IPS DF 4.7 (cell line): ENCODE measurements at regions not wholly inside any gene's neighbourhood (a gene's known extent, or its start where the extent isn't known, plus 50 kb on each side); places are given as distances from the start of the nearest gene placed in this dataset.
"Not testable (repeated sequence)": the region's sequence is repeated elsewhere in the genome, so short reads cannot be mapped to it uniquely, and the experiment has no call there.

Experiments
- DNase-seq: peaks from one replicate; pipeline ENCODE4 v3.0.0-alpha.2; 2013; ENCODE audit warnings: low spot score; ENCODE audit errors: extremely low read depth

DNA sequence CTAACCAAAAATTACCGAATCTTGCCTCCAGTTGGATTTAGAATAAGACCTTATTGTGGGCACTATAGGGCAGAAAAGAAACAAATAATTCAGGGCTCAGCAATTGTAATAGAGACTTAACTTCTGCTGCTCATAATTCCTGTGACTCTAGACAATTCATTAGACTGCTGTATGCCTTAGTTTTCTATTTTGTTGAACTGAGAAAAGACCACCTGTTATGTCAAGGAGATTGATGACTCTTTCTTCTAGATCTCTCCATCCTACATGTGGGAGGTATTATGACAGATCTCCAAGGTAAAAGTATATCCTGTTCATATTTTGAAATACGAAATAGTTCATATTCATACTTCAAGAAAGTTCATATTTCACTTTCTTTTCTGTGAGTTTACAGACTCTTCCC, 605.1 kb downstream of the PSAT1 start:
- no peak for DNase-seq

DNA sequence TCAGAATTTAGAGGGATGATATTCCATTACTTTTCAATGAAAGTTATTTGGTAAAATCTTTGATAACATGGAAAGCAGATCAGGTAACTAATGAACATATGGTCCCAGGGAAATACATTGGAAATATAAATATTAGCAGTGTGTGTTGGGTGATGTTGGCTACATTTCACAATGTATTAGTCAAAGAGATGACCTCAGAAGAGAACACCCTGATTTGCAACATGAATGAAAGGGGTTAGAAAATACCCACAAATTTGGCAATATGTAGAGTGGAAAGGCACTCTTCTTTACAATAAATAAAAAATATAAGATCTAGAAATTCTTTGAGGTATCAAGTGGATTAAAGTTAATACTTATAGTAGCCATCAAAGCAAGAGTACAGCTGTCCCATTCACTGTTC, 606.7 kb downstream of the PSAT1 start:
- no peak for DNase-seq

DNA sequence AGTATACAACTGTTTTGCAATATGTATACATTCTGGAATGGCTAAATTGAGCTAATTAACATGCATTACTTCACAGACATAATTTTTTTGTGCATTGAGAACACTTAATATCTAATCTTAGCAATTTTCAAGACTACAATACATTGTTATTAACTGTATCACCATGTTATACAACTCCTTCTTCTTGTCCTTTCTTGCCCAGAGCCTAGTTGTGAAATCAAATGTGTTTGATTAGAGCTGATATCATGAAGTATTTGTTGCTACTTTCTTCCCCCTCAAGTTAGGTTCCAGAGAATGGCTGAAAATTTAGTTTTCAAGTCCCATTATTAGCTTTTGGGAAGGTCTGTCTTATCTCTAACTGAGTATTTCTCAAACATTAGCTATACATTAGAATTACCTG, 607.8 kb downstream of the PSAT1 start:
- DNase-seq = no peak

DNA sequence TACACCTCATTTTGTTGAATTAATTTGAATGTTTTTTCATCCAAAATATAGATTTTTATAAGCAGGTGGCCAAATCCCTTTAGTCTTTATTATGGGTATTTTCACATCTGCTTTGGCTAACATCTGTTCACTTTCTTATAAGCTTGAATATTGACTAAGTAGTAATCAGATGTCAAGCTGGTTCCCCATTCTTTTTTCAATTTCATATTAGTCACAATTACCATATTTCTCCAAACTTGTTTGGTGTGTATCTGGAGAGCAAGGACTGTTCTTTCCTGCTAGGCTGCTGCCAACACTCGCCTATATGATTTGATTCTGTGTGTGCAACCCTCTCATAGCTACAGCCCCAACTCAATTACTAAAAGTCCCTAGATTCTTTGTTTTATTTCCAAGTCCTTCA, 608.5 kb downstream of the PSAT1 start:
- DNase-seq = no peak

- no peak for DNase-seq
Measured at GRCh38 chr9:78905986-78906755, 609.2 kb downstream of the PSAT1 start.

DNA sequence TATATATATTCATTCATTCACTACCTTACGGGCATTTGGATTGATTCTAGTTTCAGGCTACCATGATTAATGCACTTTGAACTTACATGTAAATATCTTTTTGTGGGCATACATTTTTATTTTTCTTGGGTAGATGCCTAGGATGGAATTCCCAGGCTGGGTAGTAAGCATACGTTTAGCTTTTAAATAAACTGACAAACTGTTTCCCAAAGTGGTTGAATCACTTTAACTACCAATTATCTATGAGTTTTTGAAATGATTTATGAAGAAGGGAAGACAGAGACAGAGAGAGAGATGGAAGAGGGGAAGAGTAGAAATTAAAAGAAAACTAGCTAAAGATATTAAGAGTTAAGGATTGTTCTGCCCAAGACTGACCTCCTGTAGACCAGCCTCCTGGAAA, 612.6 kb downstream of the PSAT1 start:
- no peak for DNase-seq

DNA sequence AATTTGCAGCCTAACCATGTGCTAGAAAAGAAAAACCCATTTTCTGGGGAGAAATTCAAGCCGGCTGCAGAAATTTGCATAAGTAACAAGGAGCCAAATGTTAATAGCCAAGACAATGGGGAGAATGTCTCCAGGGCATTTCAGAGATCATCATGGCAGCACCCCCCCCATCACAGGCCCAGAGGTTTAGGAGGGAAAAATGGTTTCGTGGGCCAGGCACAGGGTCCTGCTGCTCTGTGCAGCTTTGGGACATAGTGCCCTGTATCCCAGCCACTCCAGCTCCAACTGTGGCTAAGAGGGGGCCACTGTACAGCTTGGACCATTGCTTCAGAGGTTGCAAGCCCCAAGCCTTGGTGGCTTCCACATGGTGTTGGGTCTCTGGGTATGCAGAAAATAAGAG, 620.0 kb downstream of the PSAT1 start:
- not testable (repeated sequence) for DNase-seq

DNA sequence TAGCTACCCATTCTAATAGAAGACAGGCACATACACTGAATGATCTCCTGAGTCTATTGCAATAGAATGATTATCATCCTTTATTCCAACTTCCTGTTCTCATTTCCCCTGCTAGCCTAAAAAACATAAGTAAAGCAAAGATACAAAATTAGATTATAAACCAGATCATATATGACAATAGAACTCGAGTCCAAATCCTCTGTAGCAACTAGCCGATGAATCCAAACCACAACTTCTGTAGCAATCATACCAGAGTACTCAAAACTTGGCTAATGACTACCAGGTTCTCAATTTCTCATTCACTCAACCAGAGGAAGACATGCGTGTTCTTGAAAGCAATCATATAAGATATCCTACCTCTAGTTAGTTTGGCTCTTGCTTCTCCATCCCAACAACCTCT, 622.1 kb downstream of the PSAT1 start:
- DNase-seq = no peak

DNA sequence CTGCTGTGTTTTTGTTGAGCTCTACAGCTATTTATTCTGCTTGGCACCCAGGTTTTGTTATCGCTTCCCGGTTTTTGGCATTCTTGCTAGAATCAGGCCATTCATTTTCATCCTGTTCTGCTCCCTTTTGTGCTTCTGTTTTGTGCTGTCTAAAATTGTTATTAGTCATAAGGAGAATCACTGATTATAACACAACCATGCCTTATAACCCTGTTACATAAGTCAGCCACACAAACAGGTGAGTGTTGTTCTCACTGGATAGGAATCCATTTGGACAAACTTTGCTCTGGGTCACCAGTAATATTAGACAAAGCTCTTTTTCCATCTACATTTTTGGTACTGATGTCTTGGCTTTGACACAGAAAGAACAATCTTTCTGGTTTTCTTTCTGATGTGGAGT, 622.8 kb downstream of the PSAT1 start:
- DNase-seq = no peak

GRCh38 chr9:78921341-78921740, 624.4 kb downstream of the PSAT1 start:
- no peak for DNase-seq

- DNase-seq = no peak
Measured at GRCh38 chr9:78923966-78924659, 627.2 kb downstream of the PSAT1 start.

GRCh38 chr9:78927099-78927940, 630.4 kb downstream of the PSAT1 start:
- DNase-seq = no peak

DNA sequence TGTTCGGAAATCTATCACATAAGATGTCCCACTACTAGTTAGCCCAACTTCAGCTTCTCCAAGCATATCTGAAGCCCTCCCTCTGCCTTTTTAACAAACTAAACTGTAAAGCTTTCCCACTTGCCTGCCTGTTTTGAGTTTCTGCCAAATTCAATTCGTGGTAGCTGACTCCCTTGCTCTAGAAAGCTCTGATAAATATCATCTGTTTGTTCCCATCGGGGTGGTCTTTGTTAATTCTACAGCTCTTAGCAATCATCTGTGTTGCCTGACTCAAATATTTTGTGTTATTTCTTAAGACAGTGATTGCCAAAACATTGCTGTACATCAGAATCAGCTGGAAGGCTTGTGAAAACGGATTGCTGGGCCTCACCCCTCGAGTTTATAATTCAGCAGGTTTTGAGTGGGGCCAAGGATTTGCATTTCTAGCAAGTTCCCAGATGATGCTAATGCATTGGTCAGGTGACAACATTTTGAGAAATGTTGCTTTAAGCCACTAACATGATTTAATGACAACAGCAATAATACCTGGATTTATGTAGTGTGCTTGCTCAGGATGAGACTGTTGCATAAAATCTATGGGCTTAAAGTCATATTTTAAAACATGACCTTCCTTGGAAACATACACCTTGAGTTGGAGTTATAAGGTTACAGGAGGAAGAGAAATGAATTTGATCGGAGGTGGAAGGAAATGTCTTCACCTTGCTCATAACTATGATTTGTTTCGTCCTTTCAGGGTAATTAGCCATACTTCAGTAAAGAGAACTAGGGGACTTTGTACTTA, 631.9 kb downstream of the PSAT1 start:
- DNase-seq = no peak

GRCh38 chr9:78930281-78930680, 633.4 kb downstream of the PSAT1 start:
- no peak for DNase-seq

DNA sequence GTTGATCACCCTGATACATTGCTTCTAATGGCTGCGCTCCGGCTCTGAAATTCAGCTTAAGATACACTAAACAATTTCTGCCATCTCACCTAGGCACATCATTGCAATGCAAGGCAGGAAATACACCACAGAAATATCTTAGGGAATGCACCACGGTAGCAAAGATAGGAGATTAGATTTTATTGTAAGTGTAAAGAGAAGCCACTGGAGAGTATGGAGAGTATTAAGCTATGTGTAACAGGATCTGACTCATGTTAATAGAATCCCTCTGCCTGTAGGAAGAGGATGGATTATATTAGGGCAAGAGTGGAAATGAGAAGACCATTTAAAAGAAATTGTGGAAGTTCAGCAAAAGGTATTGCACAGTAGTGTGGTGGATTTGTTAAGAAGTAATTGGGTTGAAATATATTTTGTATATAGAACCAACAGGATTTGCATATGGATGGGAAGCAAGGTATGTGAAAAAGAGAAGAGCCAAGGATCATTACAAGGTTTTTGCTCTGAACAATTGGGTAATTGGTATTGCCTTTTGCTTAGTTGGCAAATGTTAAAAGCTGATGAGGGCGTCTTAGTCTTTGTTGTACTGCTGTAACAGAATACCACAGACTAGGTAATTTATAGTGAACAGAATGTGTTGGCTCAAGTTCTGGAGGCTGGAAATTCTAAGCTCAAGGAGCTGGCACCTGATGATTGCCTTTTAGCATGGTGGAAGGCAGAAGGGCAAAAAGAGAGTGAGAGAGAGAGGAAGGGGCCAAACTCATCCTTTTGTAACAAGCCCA, 636.1 kb downstream of the PSAT1 start:
- DNase-seq = no peak

- DNase-seq = no peak
Measured at GRCh38 chr9:78934880-78935279, 636.9 kb upstream of the TLE4 start.

- no peak for DNase-seq
Measured at GRCh38 chr9:78938821-78939220, 632.9 kb upstream of the TLE4 start.

DNA sequence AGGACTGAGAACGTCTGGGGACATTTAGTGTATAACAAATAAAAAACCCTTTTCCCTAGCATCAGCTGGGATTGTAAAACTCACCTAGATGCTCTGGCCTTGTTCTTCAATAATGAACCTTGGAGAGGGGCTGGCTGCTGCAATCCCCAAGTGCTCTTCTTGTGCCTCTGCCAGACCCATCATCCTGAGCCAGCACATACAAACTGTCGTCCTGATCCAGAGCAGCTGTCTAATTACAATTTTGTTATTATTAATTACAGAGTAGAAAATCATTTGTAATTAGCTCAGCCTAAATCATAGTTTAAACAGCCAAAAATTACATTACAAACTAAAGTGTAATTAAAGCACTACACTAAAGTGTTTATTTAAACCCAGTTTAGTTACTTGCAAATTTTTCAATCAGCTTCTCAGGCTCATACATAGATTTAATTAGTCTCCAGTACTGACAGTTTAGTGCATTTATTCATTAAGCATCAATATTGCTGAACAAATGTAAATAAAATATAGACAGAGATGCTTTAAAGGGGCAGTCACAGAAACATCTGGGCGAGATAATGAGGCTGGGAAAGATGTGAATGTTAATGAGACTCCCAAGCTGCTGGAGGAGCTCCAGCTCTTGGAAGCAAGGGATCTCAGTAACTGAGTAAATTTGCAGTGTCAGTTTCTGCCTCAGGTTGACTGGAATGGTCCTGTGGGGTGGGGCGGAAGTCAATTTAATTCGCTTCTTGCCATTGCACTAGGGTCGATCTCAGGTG, 632.3 kb upstream of the TLE4 start:
- no peak for DNase-seq

DNA sequence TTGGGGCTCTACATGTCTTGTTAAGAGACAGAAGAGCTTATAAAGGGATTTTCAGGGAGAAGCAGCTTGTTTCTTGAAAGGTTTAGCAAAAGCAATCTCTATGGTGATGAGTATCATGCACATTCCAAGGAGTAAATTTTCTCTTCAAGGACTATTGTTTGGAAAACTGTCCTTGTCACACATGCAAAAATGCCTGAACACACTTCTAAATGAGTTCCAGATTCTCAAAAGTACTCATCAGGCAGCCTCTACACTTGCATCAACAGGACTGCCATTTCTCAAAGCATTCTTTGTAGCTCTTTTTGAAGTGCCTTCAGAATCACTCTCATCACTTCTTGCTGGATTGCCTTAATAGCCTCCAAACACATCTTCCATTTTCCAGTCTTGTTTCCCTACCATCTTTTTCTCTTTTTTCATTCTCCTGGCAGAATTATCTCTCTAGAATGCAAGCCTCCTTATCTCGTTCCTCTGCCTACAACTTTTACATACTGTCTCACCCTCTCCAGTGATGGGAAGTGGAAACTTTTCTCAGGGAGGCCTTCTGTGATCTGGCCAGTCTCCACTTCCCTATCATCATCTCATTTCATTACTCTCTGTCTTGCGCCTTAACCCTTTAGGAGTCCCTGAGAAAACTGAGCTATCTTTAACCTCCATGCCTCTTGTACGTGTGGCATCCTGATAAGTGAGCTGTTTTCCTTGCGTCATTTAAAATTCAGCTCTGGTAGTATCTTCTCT, 631.5 kb upstream of the TLE4 start:
- DNase-seq = no peak
